ENCODE measurements at regions not wholly inside any gene's neighbourhood (a gene's known extent, or its start where the extent isn't known, plus 50 kb on each side); places are given as distances from the start of the nearest gene placed in this dataset.

GRCh38 chr12:24679126-24679525 is 269.8 kb downstream of the BCAT1 start:
- TF ChIP-seq POLR2AphosphoS5 (IDR thresholded peaks at IDR 0.05) (no peak), CTCF (IDR thresholded peaks at IDR 0.05 in 8 of 11, conservative IDR thresholded peaks at IDR 0.05 in 3 of 11) (no peak)
- H3K27ac ChIP-seq: no peak overlapping the region
- no peaks in the 10 kb centered on the region for H3K4me1 ChIP-seq
- no peak for DNase-seq
- H3K27me3 ChIP-seq (replicated peaks in 1 of 7): no peaks in the 10 kb centered on the region
- intact Hi-C loops (cut with DNase I; ENCODE audit: low total_unique reads): no loop called here
- no peaks in the 10 kb centered on the region for H3K36me3 ChIP-seq
- 53 to 69% (median 57%) methylated on average over 3 of the region's 3 CpGs for WGBS, 5 donors
- peaks cover 0 to 10% (median 0%) of the 10 kb centered on the region in 8 donors for H3K9me3 ChIP-seq
- no peak overlapping the region for H3K4me3 ChIP-seq

- Histone ChIP-seq H3K4me1 (no peaks in the 10 kb centered on the region), H3K27me3 (replicated peaks in 1 of 7) (no peaks in the 10 kb centered on the region), H3K36me3 (no peaks in the 10 kb centered on the region), H3K9me3 (peaks cover 0 to 15% (median 0%) of the 10 kb centered on the region in 8 donors), H3K4me3 (no peak overlapping the region), H3K27ac (no peak overlapping the region)
- intact Hi-C loops (cut with DNase I; ENCODE audit: low total_unique reads): no loop called here
- WGBS, 5 donors: 76 to 87% (median 78%) methylated on average over 2 of the region's 2 CpGs
- DNase-seq: no peak
- TF ChIP-seq POLR2AphosphoS5 (IDR thresholded peaks at IDR 0.05) (no peak), POLR2A (IDR thresholded peaks at IDR 0.05) (no peak), CTCF (IDR thresholded peaks at IDR 0.05 in 8 of 11, conservative IDR thresholded peaks at IDR 0.05 in 3 of 11) (no peak)
Measured at GRCh38 chr12:24678436-24678835, 270.5 kb downstream of the BCAT1 start.

GRCh38 chr12:24668563-24668962 is 280.3 kb downstream of the BCAT1 start:
- DNase-seq: no peak
- H3K4me3 ChIP-seq: no peak overlapping the region
- WGBS, 5 donors: 48 to 96% (median 70%) methylated on average over 2 of the region's 2 CpGs
- no peaks in the 10 kb centered on the region for H3K4me1 ChIP-seq
- no peaks in the 10 kb centered on the region for H3K27me3 ChIP-seq (replicated peaks in 1 of 7)
- no peaks in the 10 kb centered on the region for H3K9me3 ChIP-seq
- intact Hi-C loops (cut with DNase I; ENCODE audit: low total_unique reads): no loop called here
- H3K27ac ChIP-seq: no peak overlapping the region
- no peaks in the 10 kb centered on the region for H3K36me3 ChIP-seq
- TF ChIP-seq POLR2AphosphoS5 (IDR thresholded peaks at IDR 0.05): no peak
- TF ChIP-seq POLR2A (IDR thresholded peaks at IDR 0.05): no peak
- no peak for TF ChIP-seq CTCF (IDR thresholded peaks at IDR 0.05 in 8 of 11, conservative IDR thresholded peaks at IDR 0.05 in 3 of 11)

GRCh38 chr12:24664161-24664880 is 284.6 kb downstream of the BCAT1 start:
- DNase-seq: no peak
- Histone ChIP-seq H3K27me3 (replicated peaks in 1 of 7) (peaks cover 0 to 5% (median 0%) of the 10 kb centered on the region in 7 donors), H3K4me3 (no peak overlapping the region), H3K9me3 (no peaks in the 10 kb centered on the region), H3K4me1 (no peaks in the 10 kb centered on the region), H3K27ac (no peak overlapping the region), H3K36me3 (no peaks in the 10 kb centered on the region)
- intact Hi-C loops (cut with DNase I; ENCODE audit: low total_unique reads): no loop called here
- WGBS, 5 donors: 83 to 93% (median 84%) methylated on average over 9 of the region's 9 CpGs
- TF ChIP-seq POLR2A (IDR thresholded peaks at IDR 0.05) (no peak), CTCF (IDR thresholded peaks at IDR 0.05 in 8 of 11, conservative IDR thresholded peaks at IDR 0.05 in 3 of 11) (no peak), POLR2AphosphoS5 (IDR thresholded peaks at IDR 0.05) (no peak)

All from spleen (tissue), 11 donors.